ENCODE measurements at regions not wholly inside any gene's neighbourhood (a gene's known extent, or its start where the extent isn't known, plus 50 kb on each side); places are given as distances from the start of the nearest gene placed in this dataset.
A peak's percentile ranks its signal among the peaks of the same experiment; 100 is the strongest.
"Not testable (repeated sequence)": the region's sequence is repeated elsewhere in the genome, so short reads cannot be mapped to it uniquely, and the experiment has no call there.

DNA sequence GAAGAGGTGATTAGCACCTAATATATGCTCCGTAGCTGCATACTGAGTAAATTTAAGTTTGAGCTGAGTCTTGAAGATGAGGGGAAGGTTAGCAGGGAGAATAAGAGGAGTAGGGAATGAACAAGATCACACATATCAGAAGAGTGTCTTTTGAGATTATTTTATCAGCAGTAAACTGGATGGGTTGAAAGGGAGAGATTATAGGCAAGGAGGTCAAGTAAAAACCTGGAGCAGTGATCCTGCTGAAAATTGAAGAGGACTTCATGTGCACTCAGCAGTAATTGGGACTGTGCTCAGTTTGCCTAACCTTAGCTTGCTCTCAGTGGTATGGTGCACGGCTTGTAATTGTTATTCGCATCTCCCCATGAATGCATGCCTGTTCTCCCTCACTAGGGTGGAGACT, 79.5 kb upstream of the PICALM start:
- no peak for FAIRE-seq

DNA sequence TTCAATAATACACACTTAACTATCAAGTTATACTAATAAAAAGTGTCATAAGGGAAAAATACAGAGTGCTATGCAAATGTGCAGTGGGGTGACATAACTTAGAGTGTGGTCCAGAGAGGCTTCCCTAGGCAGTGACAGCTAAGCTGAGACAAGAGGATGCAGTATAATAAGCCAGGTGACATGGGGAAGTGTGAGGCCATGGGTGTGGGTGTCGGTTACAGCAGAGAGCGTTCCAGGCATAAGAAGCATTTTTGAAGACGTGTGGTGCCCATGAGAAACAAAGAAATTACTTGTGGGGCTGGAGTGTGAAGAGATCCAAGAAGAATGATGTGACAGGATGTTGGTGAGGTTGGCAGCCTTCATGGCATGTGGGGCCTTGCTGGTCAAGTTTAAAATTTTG, 78.1 kb upstream of the PICALM start:
- no peak for FAIRE-seq

More for the DNA sequence above, 79.5 kb upstream of the PICALM start:
- DNase-seq (ENCODE audit: low spot score): no peak

GRCh38 chr11:86145439-86146156, 76.7 kb upstream of the PICALM start:
- FAIRE-seq: peak; percentile 88
- DNase-seq (ENCODE audit: low spot score): peak; percentile 49

More for the DNA sequence above, 78.1 kb upstream of the PICALM start:
- no peak for DNase-seq (ENCODE audit: low spot score)

DNA sequence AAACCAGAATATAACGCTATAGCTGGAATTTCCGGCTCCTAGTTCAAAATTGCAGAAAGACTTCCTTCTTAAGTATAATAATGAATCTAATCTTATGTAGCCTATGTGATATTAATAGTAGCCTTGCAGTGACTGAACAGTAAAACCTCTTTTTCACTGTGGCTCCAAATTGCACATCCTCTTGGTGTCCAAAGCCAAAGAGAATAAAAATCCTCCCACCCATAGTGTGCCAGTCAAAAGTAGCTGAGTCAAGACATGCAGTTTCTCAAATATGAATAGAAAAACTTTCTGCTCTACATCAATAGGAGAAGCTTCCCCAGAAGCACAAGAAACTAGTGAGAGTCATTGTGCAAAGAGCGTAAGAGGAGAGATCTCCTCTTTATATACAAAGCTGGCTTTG, 76.0 kb upstream of the PICALM start:
- no peak for DNase-seq (ENCODE audit: low spot score)
- no peak for FAIRE-seq

DNA sequence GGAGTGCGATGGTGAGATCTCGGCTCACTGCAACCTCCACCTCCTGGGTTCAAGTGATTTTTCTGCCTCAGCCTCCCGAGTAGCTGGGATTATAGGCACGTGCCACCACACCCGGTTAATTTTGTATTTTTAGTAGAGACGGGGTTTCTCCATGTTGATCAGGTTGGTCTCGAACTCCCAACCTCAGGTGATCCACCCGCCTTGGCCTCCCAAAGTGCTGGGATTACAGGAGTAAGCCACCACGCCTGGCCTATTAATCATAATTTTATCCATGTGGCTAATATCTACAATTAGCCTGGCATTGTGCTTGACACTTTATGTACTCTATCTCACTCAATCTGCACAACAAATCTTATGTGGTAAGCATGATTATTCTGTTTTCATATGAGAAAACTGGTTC, 75.2 kb upstream of the PICALM start:
- FAIRE-seq; DNase-seq (ENCODE audit: low spot score): not testable (repeated sequence)

DNA sequence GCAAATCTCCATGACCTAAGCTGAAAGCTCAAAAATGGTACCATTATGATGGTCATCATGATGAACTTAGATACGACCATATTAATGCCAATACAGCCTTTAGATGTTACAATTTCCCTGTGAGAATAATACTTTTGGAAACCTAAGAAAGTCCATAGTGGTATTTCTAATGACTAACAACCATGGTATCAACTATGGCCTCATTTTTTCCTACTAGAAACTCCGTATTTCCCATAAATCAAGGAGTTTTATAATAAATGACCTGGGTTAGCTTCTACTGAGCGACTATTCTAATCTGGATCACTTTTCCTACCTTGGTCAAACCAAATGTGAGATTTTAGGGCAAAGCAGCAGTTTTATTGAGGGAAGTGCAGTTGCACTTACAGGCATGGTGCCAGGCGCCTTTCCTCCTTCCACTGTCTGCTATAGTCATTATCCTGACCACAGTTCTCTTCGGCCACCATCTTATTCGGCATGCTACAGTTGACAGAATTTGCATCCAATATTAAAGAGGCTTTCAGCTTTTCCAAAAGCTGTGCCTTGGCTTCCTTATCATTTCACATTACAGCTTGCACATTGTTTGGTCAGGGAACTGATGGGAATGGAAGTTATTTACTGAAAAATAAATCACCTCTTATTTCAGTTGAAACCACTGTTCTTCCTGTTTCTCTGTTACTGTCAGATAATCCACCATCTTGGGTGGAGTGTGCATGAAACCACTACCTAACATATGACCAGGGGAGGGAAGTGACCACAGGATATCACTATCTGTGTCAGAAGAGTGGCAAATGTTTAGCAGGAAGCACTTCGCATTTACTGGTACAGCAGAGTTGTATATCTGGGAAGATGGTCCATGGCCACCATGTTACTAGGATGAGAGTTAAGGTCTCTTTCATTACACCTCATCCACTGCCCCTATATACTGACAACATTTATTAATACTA, 74.5 kb upstream of the PICALM start:
- FAIRE-seq (no peak), DNase-seq (ENCODE audit: low spot score) (no peak)

DNA sequence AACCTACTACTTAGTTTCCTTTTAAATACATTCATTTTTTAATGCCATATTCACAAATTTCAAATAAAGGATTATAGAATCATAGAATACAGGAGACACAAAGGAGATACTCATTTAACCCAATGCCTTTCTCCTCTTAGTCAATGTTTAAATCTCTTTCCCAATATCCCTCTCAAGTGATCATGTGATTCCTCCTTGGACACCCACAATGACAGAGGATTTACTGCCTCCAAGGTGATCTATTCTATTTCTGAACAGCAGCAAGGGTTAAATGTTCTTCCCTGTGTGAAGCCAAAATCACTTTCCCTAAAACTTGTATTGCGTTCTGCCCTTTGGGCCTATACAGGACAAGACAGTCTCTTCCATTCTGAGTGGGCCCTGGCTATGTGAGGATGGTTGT, 73.3 kb upstream of the PICALM start:
- no peak for FAIRE-seq

GRCh38 chr11:86141727-86142126, 72.8 kb upstream of the PICALM start:
- FAIRE-seq (no peak), DNase-seq (ENCODE audit: low spot score) (no peak)

More for the DNA sequence above, 73.3 kb upstream of the PICALM start:
- no peak for DNase-seq (ENCODE audit: low spot score)

DNA sequence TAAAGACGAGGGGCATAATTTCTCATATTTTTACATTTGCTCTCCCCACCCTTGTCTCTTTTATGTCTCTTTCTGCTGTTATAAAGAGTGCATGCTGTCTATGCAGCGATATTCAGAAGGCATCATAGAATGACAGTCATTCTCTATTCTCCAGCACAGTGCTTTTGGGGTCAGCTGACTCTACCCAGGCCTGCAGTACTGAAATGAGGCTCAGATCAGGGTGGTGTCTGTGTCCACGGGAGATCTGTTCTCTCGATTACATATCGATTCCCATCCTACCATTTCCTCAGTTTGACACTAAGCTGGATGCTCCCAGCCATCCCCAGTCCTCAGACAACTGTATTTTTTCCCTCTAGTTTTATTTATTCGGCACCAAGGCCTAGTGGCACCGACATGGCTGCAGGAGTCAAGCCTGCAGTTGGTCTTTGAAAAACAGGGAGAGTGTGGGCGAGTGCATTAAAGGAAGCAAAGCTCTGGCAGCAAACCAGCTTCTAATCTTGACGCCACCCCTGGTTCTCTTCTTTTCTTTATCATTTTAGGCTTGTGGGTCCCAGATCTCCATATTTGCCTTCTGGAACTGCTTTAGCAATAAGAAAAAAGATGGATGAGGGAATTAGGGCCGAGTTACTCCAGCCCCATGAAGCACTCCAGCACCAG, 71.6 kb upstream of the PICALM start:
- no peak for FAIRE-seq
- DNase-seq (ENCODE audit: low spot score): no peak

DNA sequence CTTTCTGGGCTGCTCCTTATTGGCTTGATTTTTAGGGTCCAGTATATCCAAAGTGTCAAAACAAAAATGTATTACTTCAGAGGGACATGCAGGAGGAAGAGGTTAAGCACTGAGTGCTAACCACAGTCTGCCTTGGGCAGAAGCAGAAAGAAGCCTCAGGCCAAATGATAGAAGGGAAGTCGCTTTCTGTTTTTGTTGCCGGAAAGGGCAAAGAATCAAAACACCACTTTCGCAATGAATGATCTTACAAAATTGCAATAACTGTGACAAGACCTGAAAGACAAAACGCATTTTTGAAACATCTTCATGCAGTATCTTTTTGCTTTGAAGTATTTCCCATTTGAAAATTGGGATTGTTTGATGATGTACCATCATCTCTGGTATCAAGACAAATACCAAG, 70.1 kb upstream of the PICALM start:
- FAIRE-seq: no peak

GRCh38 chr11:86136538-86136937, 67.7 kb upstream of the PICALM start:
- FAIRE-seq (no peak), DNase-seq (ENCODE audit: low spot score) (no peak)

More for the DNA sequence above, 70.1 kb upstream of the PICALM start:
- no peak for DNase-seq (ENCODE audit: low spot score)

- no peak for DNase-seq (ENCODE audit: low spot score)
- no peak for FAIRE-seq
These were observed 66.4 kb upstream of the PICALM start for GRCh38 chr11:86135319-86135714.

DNA sequence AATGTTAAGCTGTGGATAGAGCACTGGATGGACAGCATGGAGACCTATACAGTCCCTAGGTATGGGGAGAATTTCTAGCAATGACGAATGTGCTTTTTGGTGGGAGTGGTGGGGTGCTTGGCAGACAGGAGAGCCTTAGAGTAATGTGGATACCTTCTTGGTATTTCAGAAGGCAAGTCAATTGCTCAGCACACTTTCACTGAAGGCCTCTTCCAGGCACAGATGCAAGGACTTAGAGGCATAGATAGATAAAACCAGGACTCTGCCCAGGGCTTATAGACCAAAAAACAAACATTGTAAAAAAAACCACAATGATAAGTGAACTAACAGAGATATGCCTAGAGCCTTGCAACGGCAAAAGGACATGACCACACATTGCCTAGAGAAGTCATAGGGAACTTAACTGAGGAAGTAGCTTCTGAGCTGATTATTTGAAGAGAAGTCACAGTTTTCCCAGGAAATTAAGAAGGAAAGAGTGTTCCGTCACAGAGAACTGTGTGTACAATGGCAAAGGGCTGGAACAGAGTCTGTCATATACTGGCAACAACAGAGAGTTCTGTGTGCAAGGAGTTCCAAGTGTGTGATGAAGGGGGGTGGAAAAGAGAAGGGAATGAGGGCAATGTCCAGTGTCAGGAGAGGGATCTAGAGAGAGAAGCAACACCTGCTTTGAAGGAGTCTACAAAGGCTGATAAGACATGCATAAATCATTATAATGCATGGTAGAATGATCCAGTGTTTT, 65.9 kb upstream of the PICALM start:
- no peak for FAIRE-seq

GRCh38 chr11:86132667-86133249, 63.9 kb upstream of the PICALM start:
- DNase-seq (ENCODE audit: low spot score) (no peak), FAIRE-seq (no peak)

More for the DNA sequence above, 65.9 kb upstream of the PICALM start:
- no peak for DNase-seq (ENCODE audit: low spot score)

- no peak for DNase-seq (ENCODE audit: low spot score)
- FAIRE-seq: no peak
These were observed 61.1 kb upstream of the PICALM start for GRCh38 chr11:86129740-86130540.

DNA sequence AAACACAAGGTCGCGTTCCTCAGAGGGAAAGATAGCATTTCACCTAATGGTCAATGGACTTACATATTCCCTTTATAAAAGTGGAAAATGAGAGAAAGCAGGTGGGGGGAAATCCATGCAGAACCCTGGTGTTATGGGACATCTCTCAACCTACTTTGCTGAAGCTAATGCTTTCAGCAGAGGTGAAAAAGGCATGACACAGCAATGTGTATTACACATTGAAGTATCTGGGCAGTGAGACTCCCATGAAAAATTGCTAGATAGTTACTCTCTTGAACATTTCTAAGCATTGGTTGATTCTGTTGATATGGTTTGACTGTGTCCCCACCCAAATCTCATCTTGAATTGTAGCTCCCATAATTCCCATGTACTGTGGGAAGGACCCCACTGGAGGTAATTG, 60.0 kb upstream of the PICALM start:
- no peak for FAIRE-seq
- DNase-seq (ENCODE audit: low spot score): no peak

GRCh38 chr11:86126862-86127261, 58.0 kb upstream of the PICALM start:
- DNase-seq (ENCODE audit: low spot score): no peak
- FAIRE-seq: no peak

GRCh38 chr11:86124251-86125233, 55.7 kb upstream of the PICALM start:
- DNase-seq (ENCODE audit: low spot score): no peak

GRCh38 chr11:86122773-86123172, 53.9 kb upstream of the PICALM start:
- no peak for FAIRE-seq
- no peak for DNase-seq (ENCODE audit: low spot score)

More at GRCh38 chr11:86124251-86125233, 55.7 kb upstream of the PICALM start:
- FAIRE-seq: no peak

Measured in RCC 7860 (cell line).